Esophagus squamous epithelium (tissue), 5 donors: ENCODE measurements at regions not wholly inside any gene's neighbourhood (a gene's known extent, or its start where the extent isn't known, plus 50 kb on each side); places are given as distances from the start of the nearest gene placed in this dataset.

Experiments
- DNase-seq: peaks from one replicate; lab custom pipeline; 2025; lab: John Stamatoyannopoulos, UW
- H3K27ac ChIP-seq, 4 donors: fragments of 200-600 bp; sonication (generic); one replicate each; pipeline ENCODE4 v1.5.1; 2016 to 2019; ENCODE audit warnings: mild to moderate bottlenecking in 1 of 4
- H3K27me3 ChIP-seq, 4 donors: fragments of 200-600 bp; sonication (generic); 1 replicate in 3 of 4; 2 replicates in 1 of 4; pipeline versions ENCODE4 v1.5.1 to v1.6.0; 2017 to 2021; ENCODE audit warnings: antibody characterized with exemption in 1 of 4
- H3K36me3 ChIP-seq, 3 donors: fragments of 200-600 bp; sonication (generic); one replicate each; pipeline ENCODE4 v1.5.1; 2016 to 2019
- H3K4me1 ChIP-seq, 3 donors: fragments of 200-600 bp; sonication (generic); one replicate each; pipeline ENCODE4 v1.5.1; 2017 to 2019
- H3K4me3 ChIP-seq, 4 donors: fragments of 200-600 bp; sonication (generic); 1 replicate in 3 of 4; 2 replicates in 1 of 4; pipeline ENCODE4 v1.5.1; 2016 to 2019; ENCODE audit warnings: mild to moderate bottlenecking in 2 of 4, moderate library complexity in 1 of 4
- H3K9me3 ChIP-seq, 3 donors: fragments of 200-600 bp; sonication (generic); one replicate each; pipeline ENCODE4 v1.5.1; 2016 to 2019
- POLR2A ChIP-seq, 4 donors: fragments of 450-650 bp; IDR thresholded peaks; one replicate each; pipeline ENCODE4 v1.6.1; 2017; ENCODE audit warnings: antibody characterized with exemption in 4 of 4, mild to moderate bottlenecking in 4 of 4, moderate library complexity in 3 of 4
- WGBS, 2 donors: methylation state at CpG; one replicate each; pipeline ENCODE4 v1.1.5; 2018; 5-methylcytosine and 5-hydroxymethylcytosine counted together
- intact Hi-C: fragments of 100-400 bp; cut with DNase I; formaldehyde crosslinking; loops from one replicate; pipeline ENCODE4 v1.15.0; 2022
- TF ChIP-seq, protein P1 (sequence below), 6 experiments: fragments of 450-650 bp in 4 of 6; fragments of 200-600 bp in 2 of 6; sonication (generic) in 2 of 6; IDR thresholded peaks; one replicate each; pipeline ENCODE4 v1.5.1; 2016 to 2019; ENCODE audit warnings: antibody characterized with exemption in 6 of 6, mild to moderate bottlenecking in 4 of 6, moderate library complexity in 4 of 6
- donor health status: DM: yes; HTN: yes; CAD: no.

DNA sequence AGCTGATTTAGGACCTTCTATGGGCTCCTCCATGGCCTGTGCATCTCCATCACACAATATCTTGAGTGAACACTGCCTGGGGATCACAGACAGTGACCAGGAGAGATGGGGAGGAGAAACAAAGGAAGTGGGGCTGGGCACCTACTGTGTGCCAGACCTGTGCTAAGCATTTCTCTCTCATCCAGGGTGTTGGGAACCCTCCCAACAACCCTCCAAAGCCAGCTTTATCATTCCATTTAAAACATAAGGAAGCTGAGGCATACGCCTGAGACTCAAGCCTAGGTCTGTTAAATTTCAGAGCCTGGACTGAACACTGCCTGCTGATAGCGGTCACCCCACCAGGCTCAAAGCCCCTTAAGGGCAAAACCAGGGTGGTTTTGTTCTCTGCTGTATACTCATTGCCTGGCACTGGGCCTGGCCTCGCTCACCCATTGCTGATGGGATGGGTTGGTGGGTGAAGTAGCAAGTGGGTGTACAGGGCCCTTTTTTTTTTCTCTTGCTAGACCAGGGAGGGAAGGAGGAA lies 130.1 kb downstream of the MN1 start:
- H3K4me1 ChIP-seq = peaks cover 0 to 34% (median 11%) of the 10 kb centered on the region in 3 donors
- no peak overlapping the region for H3K4me3 ChIP-seq
- intact Hi-C loops = no loop called here
- no peak for DNase-seq
- WGBS, 2 donors = 92% methylated on average over 2 of the region's 3 CpGs; no CpG with 5 or more reads in 1 of the 2 donors
- TF ChIP-seq, protein P1, sequence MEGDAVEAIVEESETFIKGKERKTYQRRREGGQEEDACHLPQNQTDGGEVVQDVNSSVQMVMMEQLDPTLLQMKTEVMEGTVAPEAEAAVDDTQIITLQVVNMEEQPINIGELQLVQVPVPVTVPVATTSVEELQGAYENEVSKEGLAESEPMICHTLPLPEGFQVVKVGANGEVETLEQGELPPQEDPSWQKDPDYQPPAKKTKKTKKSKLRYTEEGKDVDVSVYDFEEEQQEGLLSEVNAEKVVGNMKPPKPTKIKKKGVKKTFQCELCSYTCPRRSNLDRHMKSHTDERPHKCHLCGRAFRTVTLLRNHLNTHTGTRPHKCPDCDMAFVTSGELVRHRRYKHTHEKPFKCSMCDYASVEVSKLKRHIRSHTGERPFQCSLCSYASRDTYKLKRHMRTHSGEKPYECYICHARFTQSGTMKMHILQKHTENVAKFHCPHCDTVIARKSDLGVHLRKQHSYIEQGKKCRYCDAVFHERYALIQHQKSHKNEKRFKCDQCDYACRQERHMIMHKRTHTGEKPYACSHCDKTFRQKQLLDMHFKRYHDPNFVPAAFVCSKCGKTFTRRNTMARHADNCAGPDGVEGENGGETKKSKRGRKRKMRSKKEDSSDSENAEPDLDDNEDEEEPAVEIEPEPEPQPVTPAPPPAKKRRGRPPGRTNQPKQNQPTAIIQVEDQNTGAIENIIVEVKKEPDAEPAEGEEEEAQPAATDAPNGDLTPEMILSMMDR (IDR thresholded peaks at IDR 0.05) = no peak
- TF ChIP-seq POLR2A (IDR thresholded peaks at IDR 0.05) = no peak
- no peak overlapping the region for H3K27ac ChIP-seq
- no peaks in the 10 kb centered on the region for H3K36me3 ChIP-seq
- H3K9me3 ChIP-seq = peaks cover 0 to 3% (median under 1%) of the 10 kb centered on the region in 3 donors
- peaks cover 0 to 6% (median 0%) of the 10 kb centered on the region in 4 donors for H3K27me3 ChIP-seq

DNA sequence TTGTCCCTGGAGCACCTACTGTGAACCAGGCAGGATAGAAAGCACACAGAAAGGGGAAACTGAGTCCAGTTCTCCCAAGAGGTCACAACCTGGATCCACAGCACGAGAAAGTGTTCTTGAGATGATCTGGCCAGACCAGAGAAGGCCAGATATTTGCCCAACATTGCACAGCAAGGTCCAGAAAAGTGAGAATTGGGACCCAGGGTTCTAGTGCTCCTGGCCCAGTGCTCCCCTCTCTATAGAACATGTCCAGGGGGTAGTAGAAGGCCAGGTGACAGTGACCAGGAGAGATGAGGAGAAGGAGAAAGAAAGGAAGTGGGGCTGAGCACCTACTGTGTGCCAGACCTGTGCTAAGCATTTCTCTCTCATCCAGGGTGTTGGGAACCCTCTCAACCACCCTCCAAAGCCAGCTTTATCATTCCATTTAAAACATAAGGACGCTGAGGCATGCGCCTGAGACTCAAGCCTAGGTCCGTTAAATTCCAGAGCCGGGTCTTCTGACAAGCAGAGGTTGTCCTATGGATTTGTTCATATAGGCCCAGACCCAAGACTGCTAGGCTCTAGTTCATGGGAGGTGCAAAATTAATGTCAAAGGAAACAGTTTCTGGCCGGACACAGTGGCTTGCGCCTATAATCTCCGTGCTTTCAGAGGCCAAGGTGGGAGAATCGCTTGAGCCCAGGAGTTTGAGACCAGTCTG lies 128.7 kb downstream of the MN1 start:
- DNase-seq = no peak
- TF ChIP-seq POLR2A (IDR thresholded peaks at IDR 0.05) = no peak
- TF ChIP-seq, protein P1 (IDR thresholded peaks at IDR 0.05) = no peak
- H3K9me3 ChIP-seq = no peaks in the 10 kb centered on the region
- H3K4me3 ChIP-seq = no peak overlapping the region
- peaks cover 0 to 27% (median 11%) of the 10 kb centered on the region in 3 donors for H3K4me1 ChIP-seq
- intact Hi-C loops = no loop called here
- H3K27ac ChIP-seq = no peak overlapping the region
- 85 to 89% methylated on average over 8 to 9 of the region's 9 CpGs for WGBS, 2 donors
- peaks cover 0 to 6% (median 0%) of the 10 kb centered on the region in 4 donors for H3K27me3 ChIP-seq
- no peaks in the 10 kb centered on the region for H3K36me3 ChIP-seq

DNA sequence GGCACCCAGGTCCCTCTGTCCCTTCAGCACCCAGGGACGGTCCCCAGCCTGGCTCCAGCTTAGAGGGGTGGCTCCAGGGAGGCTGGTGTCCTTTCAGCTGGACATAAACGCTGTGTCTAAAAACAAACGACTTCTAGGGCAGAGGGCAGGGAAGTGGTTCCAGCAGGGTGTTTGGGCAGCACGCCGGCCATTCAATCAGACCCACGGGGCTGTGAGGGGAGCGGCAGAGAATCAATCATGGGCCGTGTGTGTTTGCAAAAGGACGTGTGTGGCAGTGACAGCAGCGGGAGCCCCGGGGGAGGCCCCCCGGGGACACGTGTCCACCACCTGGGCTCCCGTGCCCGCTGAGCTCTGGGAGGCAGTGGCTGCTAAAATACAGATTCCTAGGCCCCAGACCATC lies 127.7 kb downstream of the MN1 start:
- no peak for DNase-seq
- Histone ChIP-seq H3K27me3 (peaks cover 0 to 6% (median 0%) of the 10 kb centered on the region in 4 donors), H3K9me3 (no peaks in the 10 kb centered on the region), H3K36me3 (no peaks in the 10 kb centered on the region), H3K27ac (no peak overlapping the region), H3K4me1 (peaks cover 0 to 27% (median 11%) of the 10 kb centered on the region in 3 donors), H3K4me3 (no peak overlapping the region)
- intact Hi-C loops = no loop called here
- TF ChIP-seq POLR2A (IDR thresholded peaks at IDR 0.05) = no peak
- TF ChIP-seq, protein P1 (IDR thresholded peaks at IDR 0.05) = no peak
- WGBS, 2 donors = 8 to 24% methylated on average over 5 to 10 of the region's 15 CpGs

DNA sequence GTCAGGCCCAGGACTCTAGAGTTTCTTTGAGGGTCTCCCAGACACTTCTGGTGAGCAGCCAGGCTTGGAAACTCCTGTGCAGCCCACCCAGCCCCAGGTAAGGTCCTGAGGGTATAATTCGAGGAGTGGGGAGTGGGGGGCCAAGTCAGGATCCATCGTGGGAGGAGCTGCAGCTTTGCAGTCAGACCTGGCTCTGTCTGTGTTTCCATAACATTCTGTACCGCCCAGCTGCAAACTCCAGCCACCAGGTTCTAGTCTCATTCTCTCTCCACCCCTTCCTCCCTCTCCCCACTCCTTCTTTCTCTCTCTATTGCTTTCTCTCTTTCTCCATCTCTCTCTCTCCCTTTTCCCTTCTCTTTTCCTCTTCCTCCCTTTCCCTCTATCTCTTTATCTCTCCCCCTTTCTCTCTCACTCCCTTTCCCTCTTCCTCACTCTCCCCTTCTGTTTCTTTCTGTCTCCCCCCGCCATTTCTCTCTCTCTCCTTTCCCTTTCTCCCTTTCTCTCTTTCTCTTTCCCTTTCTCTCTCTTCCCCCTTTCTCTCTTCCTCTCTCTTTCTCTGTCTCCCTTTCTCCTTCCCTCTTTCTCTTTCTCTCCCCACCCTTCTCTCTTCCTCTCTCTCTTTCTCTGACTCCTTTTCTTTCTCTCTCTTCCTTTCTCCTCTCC lies 127.2 kb downstream of the MN1 start:
- H3K9me3 ChIP-seq = no peaks in the 10 kb centered on the region
- no peak for DNase-seq
- H3K4me3 ChIP-seq = no peak overlapping the region
- no peak for TF ChIP-seq POLR2A (IDR thresholded peaks at IDR 0.05)
- TF ChIP-seq, protein P1 (IDR thresholded peaks at IDR 0.05) = no peak
- peaks cover 0 to 6% (median 0%) of the 10 kb centered on the region in 4 donors for H3K27me3 ChIP-seq
- intact Hi-C loops = no loop called here
- 30 to 42% methylated on average over 4 of the region's 4 CpGs for WGBS, 2 donors
- no peak overlapping the region for H3K27ac ChIP-seq
- H3K4me1 ChIP-seq = peaks cover 0 to 24% (median 8%) of the 10 kb centered on the region in 3 donors
- no peaks in the 10 kb centered on the region for H3K36me3 ChIP-seq
